ENCODE measurements at regions not wholly inside any gene's neighbourhood (a gene's known extent, or its start where the extent isn't known, plus 50 kb on each side); places are given as distances from the start of the nearest gene placed in this dataset.
A peak's percentile ranks its signal among the peaks of the same experiment; 100 is the strongest.

GRCh38 chr10:9605231-9605630 lies 1412.4 kb upstream of the CELF2 start:
- Histone ChIP-seq H3K27me3 (no peaks in the 10 kb centered on the region), H3K9me3 (no peaks in the 10 kb centered on the region), H3K4me2 (no peak overlapping the region), H3K27ac (no peak overlapping the region), H3K36me3 (no peaks in the 10 kb centered on the region), H3K4me1 (no peaks in the 10 kb centered on the region), H4K20me1 (no peaks in the 10 kb centered on the region), H3K4me3 (no peak overlapping the region), H3K9ac (no peak overlapping the region)
- TF ChIP-seq Cebpa-rat (IDR thresholded peaks at IDR 0.05): no peak

GRCh38 chr10:9608602-9609001 lies 1409.1 kb upstream of the CELF2 start:
- Histone ChIP-seq H3K4me2 (no peak overlapping the region), H3K9me3 (no peaks in the 10 kb centered on the region), H3K9ac (no peak overlapping the region), H3K4me1 (no peaks in the 10 kb centered on the region), H4K20me1 (no peaks in the 10 kb centered on the region), H3K4me3 (no peak overlapping the region), H3K27ac (no peak overlapping the region), H3K36me3 (no peaks in the 10 kb centered on the region), H3K27me3 (no peaks in the 10 kb centered on the region)
- no peak for TF ChIP-seq Cebpa-rat (IDR thresholded peaks at IDR 0.05)

- no peak overlapping the region for H3K4me2 ChIP-seq
- H3K4me3 ChIP-seq: no peak overlapping the region
These were observed 1404.2 kb upstream of the CELF2 start for GRCh38 chr10:9613338-9614075.

GRCh38 chr10:9615189-9615588 lies 1402.5 kb upstream of the CELF2 start:
- H3K9me3 ChIP-seq: no peaks in the 10 kb centered on the region; the same call in 1 of the 2 replicates
- H4K20me1 ChIP-seq: no peaks in the 10 kb centered on the region
- TF ChIP-seq Cebpa-rat (IDR thresholded peaks at IDR 0.05): no peak
- no peak overlapping the region for H3K27ac ChIP-seq
- no peaks in the 10 kb centered on the region for H3K27me3 ChIP-seq
- no peak overlapping the region for H3K4me2 ChIP-seq
- H3K36me3 ChIP-seq: no peaks in the 10 kb centered on the region
- H3K4me3 ChIP-seq: no peak overlapping the region
- no peaks in the 10 kb centered on the region for H3K4me1 ChIP-seq
- no peak overlapping the region for H3K9ac ChIP-seq

More at GRCh38 chr10:9613338-9614075, 1404.2 kb upstream of the CELF2 start:
- Histone ChIP-seq H3K4me1 (no peaks in the 10 kb centered on the region), H3K9me3 (no peaks in the 10 kb centered on the region), H3K27ac (no peak overlapping the region), H3K27me3 (no peaks in the 10 kb centered on the region), H3K9ac (no peak overlapping the region), H3K36me3 (no peaks in the 10 kb centered on the region), H4K20me1 (no peaks in the 10 kb centered on the region)
- TF ChIP-seq Cebpa-rat (IDR thresholded peaks at IDR 0.05): no peak

- no peaks in the 10 kb centered on the region for H3K4me1 ChIP-seq
- no peak overlapping the region for H3K9ac ChIP-seq
- H3K36me3 ChIP-seq: no peaks in the 10 kb centered on the region
- no peaks in the 10 kb centered on the region for H3K27me3 ChIP-seq
- TF ChIP-seq Cebpa-rat (IDR thresholded peaks at IDR 0.05): no peak
- no peaks in the 10 kb centered on the region; the same call in 1 of the 2 replicates for H3K9me3 ChIP-seq
- H3K4me2 ChIP-seq: no peak overlapping the region
- H3K4me3 ChIP-seq: no peak overlapping the region
- no peaks in the 10 kb centered on the region for H4K20me1 ChIP-seq
- H3K27ac ChIP-seq: no peak overlapping the region
These were observed 1396.5 kb upstream of the CELF2 start for GRCh38 chr10:9621216-9621615.

GRCh38 chr10:9625304-9625703 lies 1392.4 kb upstream of the CELF2 start:
- Histone ChIP-seq H3K4me2 (no peak overlapping the region), H3K9ac (no peak overlapping the region), H3K4me1 (no peaks in the 10 kb centered on the region), H4K20me1 (no peaks in the 10 kb centered on the region), H3K27ac (no peak overlapping the region), H3K4me3 (no peak overlapping the region), H3K9me3 (no peaks in the 10 kb centered on the region), H3K27me3 (no peaks in the 10 kb centered on the region), H3K36me3 (no peaks in the 10 kb centered on the region)
- TF ChIP-seq Cebpa-rat (IDR thresholded peaks at IDR 0.05): no peak

GRCh38 chr10:9634466-9634865 lies 1383.2 kb upstream of the CELF2 start:
- TF ChIP-seq Cebpa-rat (IDR thresholded peaks at IDR 0.05): no peak
- no peaks in the 10 kb centered on the region for H3K27me3 ChIP-seq
- H4K20me1 ChIP-seq: no peaks in the 10 kb centered on the region
- H3K9me3 ChIP-seq: no peaks in the 10 kb centered on the region
- H3K4me1 ChIP-seq: no peaks in the 10 kb centered on the region
- H3K4me2 ChIP-seq: no peak overlapping the region
- no peak overlapping the region for H3K27ac ChIP-seq
- H3K4me3 ChIP-seq: no peak overlapping the region
- no peak overlapping the region for H3K9ac ChIP-seq
- H3K36me3 ChIP-seq: no peaks in the 10 kb centered on the region

- H3K4me1 ChIP-seq: no peaks in the 10 kb centered on the region
- no peaks in the 10 kb centered on the region for H3K36me3 ChIP-seq
- H3K9ac ChIP-seq: no peak overlapping the region
- H3K4me2 ChIP-seq: no peak overlapping the region
- H3K4me3 ChIP-seq: no peak overlapping the region
- no peaks in the 10 kb centered on the region for H3K27me3 ChIP-seq
- no peaks in the 10 kb centered on the region for H4K20me1 ChIP-seq
- no peaks in the 10 kb centered on the region for H3K9me3 ChIP-seq
- no peak overlapping the region for H3K27ac ChIP-seq
- TF ChIP-seq Cebpa-rat (IDR thresholded peaks at IDR 0.05): no peak
These were observed 1382.0 kb upstream of the CELF2 start for GRCh38 chr10:9635691-9636090.

- Histone ChIP-seq H3K36me3 (no peaks in the 10 kb centered on the region), H3K27me3 (no peaks in the 10 kb centered on the region), H3K4me3 (no peak overlapping the region), H3K27ac (no peak overlapping the region), H3K9me3 (no peaks in the 10 kb centered on the region), H3K4me2 (no peak overlapping the region), H3K4me1 (no peaks in the 10 kb centered on the region), H3K9ac (no peak overlapping the region), H4K20me1 (no peaks in the 10 kb centered on the region)
- TF ChIP-seq Cebpa-rat (IDR thresholded peaks at IDR 0.05): no peak
These were observed 1381.5 kb upstream of the CELF2 start for GRCh38 chr10:9636216-9636615.

- Histone ChIP-seq H3K9ac (no peak overlapping the region), H3K4me3 (no peak overlapping the region), H4K20me1 (no peaks in the 10 kb centered on the region), H3K27ac (no peak overlapping the region), H3K27me3 (no peaks in the 10 kb centered on the region), H3K4me1 (no peaks in the 10 kb centered on the region), H3K36me3 (no peaks in the 10 kb centered on the region), H3K4me2 (no peak overlapping the region), H3K9me3 (no peaks in the 10 kb centered on the region)
- TF ChIP-seq Cebpa-rat (IDR thresholded peaks at IDR 0.05): no peak
These were observed 1373.9 kb upstream of the CELF2 start for GRCh38 chr10:9643782-9644181.

GRCh38 chr10:9645404-9645803 lies 1372.3 kb upstream of the CELF2 start:
- Histone ChIP-seq H3K27me3 (no peaks in the 10 kb centered on the region), H3K4me3 (no peak overlapping the region), H3K36me3 (no peaks in the 10 kb centered on the region), H4K20me1 (no peaks in the 10 kb centered on the region), H3K9me3 (no peaks in the 10 kb centered on the region), H3K4me1 (no peaks in the 10 kb centered on the region), H3K9ac (no peak overlapping the region), H3K4me2 (no peak overlapping the region), H3K27ac (no peak overlapping the region)
- TF ChIP-seq Cebpa-rat (IDR thresholded peaks at IDR 0.05): peak; percentile 59; the same call in 1 of the 2 replicates

Measured in BLaER1 (cell line).